Suprapubic skin (tissue), 4 donors: ENCODE measurements at regions not wholly inside any gene's neighbourhood (a gene's known extent, or its start where the extent isn't known, plus 50 kb on each side); places are given as distances from the start of the nearest gene placed in this dataset.

Source experiments
- EP300 ChIP-seq: sonication (generic); formaldehyde crosslinking; IDR thresholded peaks from one replicate; pipeline ENCODE4 v1.6.1; 2017; ENCODE audit warnings: antibody characterized with exemption
- POLR2A ChIP-seq, 2 donors: fragments of 450-650 bp; IDR thresholded peaks; one replicate each; pipeline ENCODE4 v1.6.1; 2017; ENCODE audit warnings: antibody characterized with exemption in 2 of 2, mild to moderate bottlenecking in 2 of 2, moderate library complexity in 2 of 2
- POLR2AphosphoS5 ChIP-seq, 3 donors: sonication (generic); formaldehyde crosslinking; IDR thresholded peaks; one replicate each; pipeline ENCODE4 v1.6.1; 2017; ENCODE audit warnings: antibody characterized with exemption in 3 of 3
- TF ChIP-seq, protein P1 (sequence below), 2 donors: fragments of 200-600 bp in 1 of 2; fragments of 450-650 bp in 1 of 2; sonication (generic) in 1 of 2; IDR thresholded peaks; one replicate each; pipeline ENCODE4 v1.5.1; 2016 to 2019; ENCODE audit warnings: antibody characterized with exemption in 2 of 2, mild to moderate bottlenecking in 1 of 2, moderate library complexity in 1 of 2

DNA sequence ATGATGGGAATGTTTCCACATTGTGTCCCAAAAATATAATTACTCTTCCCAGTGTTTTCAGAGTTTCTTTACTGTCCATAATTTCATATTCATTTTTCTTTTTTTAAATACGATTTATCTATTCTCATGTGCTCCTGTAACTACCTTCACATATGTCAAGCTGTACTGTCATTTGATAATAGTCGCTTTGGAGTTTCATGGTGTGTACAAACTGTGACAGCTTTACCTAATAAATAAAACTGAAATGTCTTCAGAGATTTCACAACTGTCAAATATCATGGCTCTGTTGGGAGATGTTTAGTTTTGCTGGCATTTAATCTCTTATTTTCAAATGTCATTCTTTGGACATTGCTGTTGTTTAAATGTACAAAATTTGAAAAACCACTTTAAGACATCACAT is 450.2 kb downstream of the TLL1 start:
- TF ChIP-seq, protein P1, sequence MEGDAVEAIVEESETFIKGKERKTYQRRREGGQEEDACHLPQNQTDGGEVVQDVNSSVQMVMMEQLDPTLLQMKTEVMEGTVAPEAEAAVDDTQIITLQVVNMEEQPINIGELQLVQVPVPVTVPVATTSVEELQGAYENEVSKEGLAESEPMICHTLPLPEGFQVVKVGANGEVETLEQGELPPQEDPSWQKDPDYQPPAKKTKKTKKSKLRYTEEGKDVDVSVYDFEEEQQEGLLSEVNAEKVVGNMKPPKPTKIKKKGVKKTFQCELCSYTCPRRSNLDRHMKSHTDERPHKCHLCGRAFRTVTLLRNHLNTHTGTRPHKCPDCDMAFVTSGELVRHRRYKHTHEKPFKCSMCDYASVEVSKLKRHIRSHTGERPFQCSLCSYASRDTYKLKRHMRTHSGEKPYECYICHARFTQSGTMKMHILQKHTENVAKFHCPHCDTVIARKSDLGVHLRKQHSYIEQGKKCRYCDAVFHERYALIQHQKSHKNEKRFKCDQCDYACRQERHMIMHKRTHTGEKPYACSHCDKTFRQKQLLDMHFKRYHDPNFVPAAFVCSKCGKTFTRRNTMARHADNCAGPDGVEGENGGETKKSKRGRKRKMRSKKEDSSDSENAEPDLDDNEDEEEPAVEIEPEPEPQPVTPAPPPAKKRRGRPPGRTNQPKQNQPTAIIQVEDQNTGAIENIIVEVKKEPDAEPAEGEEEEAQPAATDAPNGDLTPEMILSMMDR (IDR thresholded peaks at IDR 0.05), result no peak
- TF ChIP-seq POLR2AphosphoS5 (IDR thresholded peaks at IDR 0.05) (no peak), POLR2A (IDR thresholded peaks at IDR 0.05) (no peak), EP300 (no peak)
